AG04449 (cell line): ENCODE measurements at regions not wholly inside any gene's neighbourhood (a gene's known extent, or its start where the extent isn't known, plus 50 kb on each side); places are given as distances from the start of the nearest gene placed in this dataset.
"Not testable (repeated sequence)": the region's sequence is repeated elsewhere in the genome, so short reads cannot be mapped to it uniquely, and the experiment has no call there.

ENCODE experiments used
- CTCF ChIA-PET: fragments of 350-600 bp; formaldehyde crosslinking; extraction: SDS; loops from one replicate; lab custom pipeline; 2021; ENCODE audit warnings: antibody characterized with exemption; lab: Yijun Ruan, JAX
- POLR2A ChIA-PET: fragments of 400-600, 350-600 bp; formaldehyde crosslinking; extraction: SDS; loops from one replicate; lab custom pipeline; 2020; ENCODE audit warnings: antibody characterized with exemption, inconsistent platforms; lab: Yijun Ruan, JAX
- DNase-seq: peaks from one replicate; pipeline ENCODE4 v3.0.0-alpha.2; 2010; ENCODE audit warnings: low read depth, low spot score
- H3K4me3 ChIP-seq: 2 replicates; pipeline ENCODE4 v1.5.1; 2011; ENCODE audit warnings: low read depth, mild to moderate bottlenecking, control low read depth, low read length
- CTCF ChIP-seq: IDR thresholded peaks from one replicate; pipeline ENCODE4 v1.5.1; 2011; ENCODE audit warnings: mild to moderate bottlenecking, moderate library complexity, low read length, control low read depth, inconsistent platforms; ENCODE audit not compliant: insufficient read depth; ENCODE audit errors: missing control alignments

GRCh38 chr15:70575231-70576226, 187.8 kb downstream of the UACA start:
- POLR2A ChIA-PET, result no interaction called here
- no peak overlapping the region for H3K4me3 ChIP-seq
- CTCF ChIA-PET, result interaction anchor here (1.2 to 1.4 kb wide), 2 partner anchors 9 to 10 kb away, joined by 3 to 4 read pairs; no protein-coding TSS in a partner anchor
- no peak for DNase-seq
- TF ChIP-seq CTCF, result no peak

- CTCF ChIA-PET, result interaction anchor here (1.4 kb wide), 1 partner anchor 11 kb away, joined by 3 read pairs; no protein-coding TSS in a partner anchor
- POLR2A ChIA-PET, H3K4me3 ChIP-seq, DNase-seq: not testable (repeated sequence)
Observed at GRCh38 chr15:70574325-70574724, 189.0 kb downstream of the UACA start.

- H3K4me3 ChIP-seq, result no peak overlapping the region
- no peak for DNase-seq
- ChIA-PET CTCF (interaction anchor here (1.1 kb wide), 1 partner anchor 14 kb away, joined by 4 read pairs; no protein-coding TSS in a partner anchor), POLR2A (no interaction called here)
- no peak for TF ChIP-seq CTCF
Observed at GRCh38 chr15:70573121-70573850, 190.1 kb downstream of the UACA start.

GRCh38 chr15:70569714-70570231, 193.6 kb downstream of the UACA start:
- ChIA-PET CTCF (interaction anchor here (0.7 to 2.0 kb wide), 15 partner anchors 9 to 1094 kb away, joined by 3 to 12 read pairs (median 3); no protein-coding TSS in a partner anchor), POLR2A (no interaction called here)
- TF ChIP-seq CTCF, result no peak
- no peak for DNase-seq
- no peak overlapping the region for H3K4me3 ChIP-seq

- CTCF ChIA-PET, result interaction anchor here (0.6 to 2.0 kb wide), 23 partner anchors 10 to 1094 kb away, joined by 3 to 12 read pairs (median 3); no protein-coding TSS in a partner anchor
- DNase-seq, result peak; percentile 60
- POLR2A ChIA-PET, result no interaction called here
- no peak overlapping the region for H3K4me3 ChIP-seq
- peak; percentile 55 for TF ChIP-seq CTCF
Observed at GRCh38 chr15:70569091-70569713, 194.2 kb downstream of the UACA start.

GRCh38 chr15:70566989-70567388, 196.4 kb downstream of the UACA start:
- no peak for DNase-seq
- TF ChIP-seq CTCF, result no peak
- POLR2A ChIA-PET, result no interaction called here
- CTCF ChIA-PET, result interaction anchor here (0.9 to 1.3 kb wide), 4 partner anchors 12 to 1091 kb away, joined by 3 to 6 read pairs (median 3); no protein-coding TSS in a partner anchor
- H3K4me3 ChIP-seq, result no peak overlapping the region
